22Rv1 (cell line): ENCODE measurements at regions not wholly inside any gene's neighbourhood (a gene's known extent, or its start where the extent isn't known, plus 50 kb on each side); places are given as distances from the start of the nearest gene placed in this dataset.
A peak's percentile ranks its signal among the peaks of the same experiment; 100 is the strongest.

Experiments used
- H3K27ac ChIP-seq: fragments of 450-650 bp; 2 replicates; pipeline ENCODE4 v1.5.1; 2017
- ZFX ChIP-seq: fragments of 450-650 bp; IDR thresholded peaks from 2 replicates; pipeline ENCODE4 v1.6.1; 2017; ENCODE audit warnings: antibody characterized with exemption, borderline replicate concordance
- TF ChIP-seq, protein P1 (sequence below): fragments of 450-650 bp; IDR thresholded peaks from 2 replicates; pipeline ENCODE4 v1.5.1; 2017; ENCODE audit warnings: mild to moderate bottlenecking

DNA sequence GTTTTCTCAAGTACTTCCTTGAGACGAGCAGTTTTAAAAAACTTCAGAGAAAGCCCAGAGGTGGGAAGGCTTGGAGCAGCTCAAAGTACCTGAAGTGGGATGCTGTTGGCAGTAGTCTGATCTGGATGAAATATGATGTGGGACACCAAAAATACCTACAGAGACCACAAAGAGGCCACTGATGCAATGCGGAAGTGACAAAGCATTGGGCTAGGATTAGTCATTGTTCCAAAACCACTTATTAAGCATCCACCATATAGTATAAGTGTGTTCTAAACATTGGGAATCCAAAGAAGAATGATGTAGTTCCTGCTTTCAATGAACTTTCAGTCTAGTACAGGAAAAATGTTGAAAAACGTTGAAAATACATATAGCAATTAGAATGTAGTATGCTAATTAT lies 386.1 kb upstream of the CNKSR2 start:
- TF ChIP-seq ZFX, result no peak
- TF ChIP-seq, protein P1, sequence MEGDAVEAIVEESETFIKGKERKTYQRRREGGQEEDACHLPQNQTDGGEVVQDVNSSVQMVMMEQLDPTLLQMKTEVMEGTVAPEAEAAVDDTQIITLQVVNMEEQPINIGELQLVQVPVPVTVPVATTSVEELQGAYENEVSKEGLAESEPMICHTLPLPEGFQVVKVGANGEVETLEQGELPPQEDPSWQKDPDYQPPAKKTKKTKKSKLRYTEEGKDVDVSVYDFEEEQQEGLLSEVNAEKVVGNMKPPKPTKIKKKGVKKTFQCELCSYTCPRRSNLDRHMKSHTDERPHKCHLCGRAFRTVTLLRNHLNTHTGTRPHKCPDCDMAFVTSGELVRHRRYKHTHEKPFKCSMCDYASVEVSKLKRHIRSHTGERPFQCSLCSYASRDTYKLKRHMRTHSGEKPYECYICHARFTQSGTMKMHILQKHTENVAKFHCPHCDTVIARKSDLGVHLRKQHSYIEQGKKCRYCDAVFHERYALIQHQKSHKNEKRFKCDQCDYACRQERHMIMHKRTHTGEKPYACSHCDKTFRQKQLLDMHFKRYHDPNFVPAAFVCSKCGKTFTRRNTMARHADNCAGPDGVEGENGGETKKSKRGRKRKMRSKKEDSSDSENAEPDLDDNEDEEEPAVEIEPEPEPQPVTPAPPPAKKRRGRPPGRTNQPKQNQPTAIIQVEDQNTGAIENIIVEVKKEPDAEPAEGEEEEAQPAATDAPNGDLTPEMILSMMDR, result no peak
- no peak overlapping the region for H3K27ac ChIP-seq

- no peak overlapping the region for H3K27ac ChIP-seq
- TF ChIP-seq, protein P1, result no peak
- TF ChIP-seq ZFX, result no peak
These were observed 393.8 kb upstream of the CNKSR2 start for GRCh38 chrX:20980426-20980825.

DNA sequence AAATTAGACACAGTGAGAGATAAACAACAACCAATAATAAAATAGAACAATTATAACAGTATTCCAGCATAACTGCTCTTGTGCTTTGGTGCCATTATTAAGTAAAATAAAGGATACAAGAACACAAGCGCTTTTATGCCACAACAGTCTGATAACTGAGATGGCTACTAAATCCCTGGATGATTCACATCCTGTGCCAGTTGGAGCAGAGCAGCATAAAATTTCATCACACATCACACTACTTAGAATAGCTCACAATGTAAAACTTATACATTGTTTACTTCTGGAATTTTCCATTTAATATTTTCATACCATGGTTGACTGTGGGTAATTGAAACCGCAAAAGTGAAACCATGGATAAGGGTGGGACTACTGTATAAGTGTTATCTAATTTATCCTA lies 399.9 kb upstream of the CNKSR2 start:
- no peak overlapping the region for H3K27ac ChIP-seq
- no peak for TF ChIP-seq ZFX

- H3K27ac ChIP-seq, result no peak overlapping the region
- TF ChIP-seq ZFX, result no peak
- TF ChIP-seq, protein P1, result no peak
These were observed 401.2 kb upstream of the CNKSR2 start for GRCh38 chrX:20973038-20973437.

DNA sequence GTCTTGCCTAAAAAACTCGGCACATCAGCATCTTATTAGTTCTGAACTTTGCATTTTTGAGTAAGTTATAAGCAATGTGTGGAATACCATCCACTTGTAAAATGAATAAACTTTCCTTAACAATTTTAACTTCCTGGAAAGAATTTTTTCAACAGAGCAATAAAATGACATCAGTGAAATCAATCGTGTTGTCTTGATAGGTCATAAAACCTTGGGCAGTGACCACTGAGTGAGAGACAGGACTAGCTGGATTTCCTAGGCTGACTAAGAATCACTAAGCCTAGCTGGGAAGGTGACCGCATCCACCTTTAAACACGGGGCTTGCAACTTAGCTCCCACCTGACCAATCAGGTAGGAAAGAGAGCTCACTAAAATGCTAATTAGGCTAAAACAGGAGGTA lies 403.0 kb upstream of the CNKSR2 start:
- TF ChIP-seq ZFX, result no peak
- TF ChIP-seq, protein P1, result no peak

DNA sequence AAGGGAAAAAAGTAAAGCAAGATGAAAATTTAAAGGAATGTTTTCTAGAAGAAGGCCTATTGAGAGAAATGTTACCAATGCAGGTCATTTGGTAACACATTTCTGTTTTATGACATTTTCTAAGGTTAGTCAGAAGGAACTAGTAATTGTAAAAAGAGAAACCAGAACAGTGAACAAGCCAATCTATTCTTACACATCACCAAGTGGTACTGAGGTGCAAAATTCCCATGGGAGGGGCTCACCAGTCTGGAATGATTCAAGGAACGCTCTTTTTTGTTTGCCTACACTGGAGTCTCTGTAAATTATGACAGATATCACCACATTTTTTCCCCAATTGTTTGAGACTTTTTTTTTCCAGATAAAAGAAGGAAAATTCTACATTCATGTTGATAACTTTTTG lies 404.7 kb upstream of the CNKSR2 start:
- no peak for TF ChIP-seq ZFX
- TF ChIP-seq, protein P1, result no peak
- no peak overlapping the region for H3K27ac ChIP-seq

More for the DNA sequence above, 403.0 kb upstream of the CNKSR2 start:
- no peak overlapping the region for H3K27ac ChIP-seq

DNA sequence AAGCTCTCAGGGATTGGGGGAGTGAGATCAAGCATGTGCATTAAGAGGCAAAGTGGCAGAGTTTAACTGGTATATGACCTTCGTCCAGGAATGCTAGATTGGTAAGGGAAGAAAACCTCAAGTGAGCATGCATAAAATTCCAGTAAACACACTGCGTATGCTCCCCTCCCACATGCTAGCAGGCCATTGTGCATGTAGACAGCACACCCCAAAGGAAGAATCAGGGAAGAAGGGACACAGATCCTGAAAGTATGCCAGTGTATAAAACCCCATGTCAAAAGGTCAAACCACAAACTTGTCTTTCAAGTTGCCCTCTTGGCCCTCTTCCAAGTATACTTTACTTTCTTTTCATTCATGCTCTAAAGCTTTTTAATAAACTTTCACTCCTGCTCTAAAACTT lies 405.2 kb upstream of the CNKSR2 start:
- H3K27ac ChIP-seq, result no peak overlapping the region
- TF ChIP-seq, protein P1, result no peak

- TF ChIP-seq, protein P1, result no peak
- peak overlapping the region; percentile 35; the same call in 1 of the 2 replicates for H3K27ac ChIP-seq
These were observed 406.5 kb upstream of the CNKSR2 start for GRCh38 chrX:20967725-20968124.
